PC-3 (cell line): ENCODE measurements at regions not wholly inside any gene's neighbourhood (a gene's known extent, or its start where the extent isn't known, plus 50 kb on each side); places are given as distances from the start of the nearest gene placed in this dataset.
A peak's percentile ranks its signal among the peaks of the same experiment; 100 is the strongest.

Experiments used
- ATAC-seq: fragments of 200-7000 bp; cut with Tn5 transposase; 2 replicates; pipeline ENCODE4 v1.9.1; 2020; ENCODE audit warnings: mild to moderate bottlenecking, moderate library complexity
- BruUV-seq: library from RNA; stranded (reverse); fragments of 400-500 nt; replicated peaks from 2 replicates; lab custom pipeline; 2021; lab: Mats Ljungman, UMichigan
- CTCF ChIA-PET: fragments of 300-600 bp; sonication (Branson Sonifier 250); formaldehyde crosslinking; loops from one replicate; lab custom pipeline; 2022; ENCODE audit warnings: antibody characterized with exemption; lab: Charles Lee
- POLR2A ChIA-PET: fragments of 300-600 bp; sonication (Branson Sonifier 250); formaldehyde crosslinking; loops from one replicate; lab custom pipeline; 2022; ENCODE audit warnings: antibody characterized with exemption; ENCODE audit not compliant: unreplicated experiment; lab: Charles Lee
- DNase-seq: peaks from one replicate; pipeline ENCODE4 v3.0.0-alpha.2; 2015
- H2AFZ ChIP-seq: fragments of 300-600 bp; sonication (generic); 2 replicates; pipeline ENCODE4 v1.6.0; 2016; ENCODE audit warnings: antibody characterized with exemption, low read length
- H3F3A ChIP-seq: fragments of 300-600 bp; sonication (generic); one replicate; pipeline ENCODE4 v1.6.0; 2017; ENCODE audit warnings: antibody characterized with exemption, low read length, control low read depth, mild to moderate bottlenecking; ENCODE audit not compliant: unreplicated experiment
- H3K27ac ChIP-seq: fragments of 300-600 bp; sonication (generic); 2 replicates; pipeline ENCODE4 v1.5.1; 2016; ENCODE audit warnings: mild to moderate bottlenecking, low read length
- H3K27me3 ChIP-seq: fragments of 300-600 bp; sonication (generic); 2 replicates; pipeline ENCODE4 v1.6.1; 2016; ENCODE audit warnings: low read length, mixed read lengths
- H3K36me3 ChIP-seq: fragments of 300-600 bp; sonication (generic); 2 replicates; pipeline ENCODE4 v1.6.1; 2016; ENCODE audit warnings: low read depth, mixed run types, low read length, mixed read lengths
- H3K4me1 ChIP-seq: fragments of 300-600 bp; sonication (generic); 2 replicates; pipeline ENCODE4 v1.5.1; 2016; ENCODE audit warnings: low read length; ENCODE audit not compliant: insufficient read depth
- H3K4me2 ChIP-seq: fragments of 300-600 bp; sonication (generic); 2 replicates; pipeline ENCODE4 v1.6.0; 2016; ENCODE audit warnings: low read length
- H3K4me3 ChIP-seq: fragments of 300-600 bp; sonication (generic); 2 replicates; pipeline ENCODE4 v1.5.1; 2016; ENCODE audit warnings: mild to moderate bottlenecking, low read length, mixed read lengths
- H3K79me2 ChIP-seq: fragments of 300-600 bp; sonication (generic); 2 replicates; pipeline ENCODE4 v1.6.1; 2017; ENCODE audit warnings: low read length, mixed read lengths
- H3K9ac ChIP-seq: fragments of 300-600 bp; sonication (generic); 2 replicates; pipeline ENCODE4 v1.6.0; 2016; ENCODE audit warnings: mild to moderate bottlenecking, low read length
- H3K9me2 ChIP-seq: fragments of 300-600 bp; sonication (generic); replicated peaks from 2 replicates; pipeline ENCODE4 v1.6.1; 2016; ENCODE audit warnings: mixed run types, low read length, mixed read lengths
- H3K9me3 ChIP-seq: fragments of 300-600 bp; sonication (generic); 2 replicates; pipeline ENCODE4 v1.6.1; 2016; ENCODE audit warnings: low read length, mixed read lengths
- H4K20me1 ChIP-seq: fragments of 300-600 bp; sonication (generic); 2 replicates; pipeline ENCODE4 v1.6.1; 2016; ENCODE audit warnings: low read length, mixed read lengths
- EZH2 ChIP-seq: fragments of 300-600 bp; sonication (generic); IDR thresholded peaks from one replicate; pipeline ENCODE4 v1.6.1; 2017; ENCODE audit warnings: antibody characterized with exemption, mild to moderate bottlenecking, low read length; ENCODE audit not compliant: unreplicated experiment
- EZH2phosphoT487 ChIP-seq: fragments of 300-600 bp; sonication (generic); IDR thresholded peaks from 2 replicates; pipeline ENCODE4 v1.6.1; 2018; ENCODE audit warnings: mild to moderate bottlenecking, antibody characterized with exemption, low read length, borderline replicate concordance
- intact Hi-C: fragments of 100-400 bp; cut with micrococcal nuclease; formaldehyde crosslinking; loops from 2 replicates; pipeline ENCODE4 v1.9.0; 2023
- TF ChIP-seq, protein P1 (sequence below): fragments of 300-600 bp; sonication (generic); conservative IDR thresholded peaks from 2 replicates; pipeline ENCODE4 v1.5.1; 2017; ENCODE audit warnings: antibody characterized with exemption, low read depth, mild to moderate bottlenecking, low read length

- DNase-seq (no peak), ATAC-seq (no peak)
- H3K79me2 ChIP-seq = no peaks in the 10 kb centered on the region
- BruUV-seq = no TSS peak
- H3K4me3 ChIP-seq = no peak overlapping the region
- no peak for TF ChIP-seq EZH2
- no peak for TF ChIP-seq EZH2phosphoT487
- TF ChIP-seq, protein P1, sequence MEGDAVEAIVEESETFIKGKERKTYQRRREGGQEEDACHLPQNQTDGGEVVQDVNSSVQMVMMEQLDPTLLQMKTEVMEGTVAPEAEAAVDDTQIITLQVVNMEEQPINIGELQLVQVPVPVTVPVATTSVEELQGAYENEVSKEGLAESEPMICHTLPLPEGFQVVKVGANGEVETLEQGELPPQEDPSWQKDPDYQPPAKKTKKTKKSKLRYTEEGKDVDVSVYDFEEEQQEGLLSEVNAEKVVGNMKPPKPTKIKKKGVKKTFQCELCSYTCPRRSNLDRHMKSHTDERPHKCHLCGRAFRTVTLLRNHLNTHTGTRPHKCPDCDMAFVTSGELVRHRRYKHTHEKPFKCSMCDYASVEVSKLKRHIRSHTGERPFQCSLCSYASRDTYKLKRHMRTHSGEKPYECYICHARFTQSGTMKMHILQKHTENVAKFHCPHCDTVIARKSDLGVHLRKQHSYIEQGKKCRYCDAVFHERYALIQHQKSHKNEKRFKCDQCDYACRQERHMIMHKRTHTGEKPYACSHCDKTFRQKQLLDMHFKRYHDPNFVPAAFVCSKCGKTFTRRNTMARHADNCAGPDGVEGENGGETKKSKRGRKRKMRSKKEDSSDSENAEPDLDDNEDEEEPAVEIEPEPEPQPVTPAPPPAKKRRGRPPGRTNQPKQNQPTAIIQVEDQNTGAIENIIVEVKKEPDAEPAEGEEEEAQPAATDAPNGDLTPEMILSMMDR = no peak
- H3F3A ChIP-seq = no peaks in the 10 kb centered on the region
- H3K4me2 ChIP-seq = no peak overlapping the region
- H3K9ac ChIP-seq = no peak overlapping the region
- ChIA-PET CTCF (no interaction called here), POLR2A (no interaction called here)
- H3K27ac ChIP-seq = no peak overlapping the region
- no peaks in the 10 kb centered on the region for H3K27me3 ChIP-seq
- H2AFZ ChIP-seq = no peak overlapping the region
- no peaks in the 10 kb centered on the region for H3K9me3 ChIP-seq
- H4K20me1 ChIP-seq = no peaks in the 10 kb centered on the region
- intact Hi-C loops = no loop called here
- H3K36me3 ChIP-seq = no peaks in the 10 kb centered on the region
- peaks cover 2% of the 10 kb centered on the region; the same call in 1 of the 2 replicates for H3K4me1 ChIP-seq
- no peaks in the 10 kb centered on the region for H3K9me2 ChIP-seq
These were observed 134.8 kb upstream of the KIF26B start for GRCh38 chr1:245019910-245020486.

GRCh38 chr1:245016700-245017099, 138.1 kb upstream of the KIF26B start:
- intact Hi-C loops = no loop called here
- BruUV-seq = no TSS peak
- ChIA-PET POLR2A (no interaction called here), CTCF (no interaction called here)
- ATAC-seq (no peak), DNase-seq (no peak)
- Histone ChIP-seq H3K4me2 (no peak overlapping the region), H3K9me2 (no peaks in the 10 kb centered on the region), H3K27ac (no peak overlapping the region), H3K27me3 (no peaks in the 10 kb centered on the region), H3K4me3 (no peak overlapping the region), H3F3A (no peaks in the 10 kb centered on the region), H3K79me2 (no peaks in the 10 kb centered on the region), H4K20me1 (no peaks in the 10 kb centered on the region), H3K9me3 (no peaks in the 10 kb centered on the region), H3K4me1 (peaks cover 5% of the 10 kb centered on the region; the same call in 1 of the 2 replicates), H3K9ac (no peak overlapping the region), H2AFZ (no peak overlapping the region), H3K36me3 (no peaks in the 10 kb centered on the region)
- TF ChIP-seq EZH2 (no peak), EZH2phosphoT487 (no peak)
- TF ChIP-seq, protein P1 = no peak

DNA sequence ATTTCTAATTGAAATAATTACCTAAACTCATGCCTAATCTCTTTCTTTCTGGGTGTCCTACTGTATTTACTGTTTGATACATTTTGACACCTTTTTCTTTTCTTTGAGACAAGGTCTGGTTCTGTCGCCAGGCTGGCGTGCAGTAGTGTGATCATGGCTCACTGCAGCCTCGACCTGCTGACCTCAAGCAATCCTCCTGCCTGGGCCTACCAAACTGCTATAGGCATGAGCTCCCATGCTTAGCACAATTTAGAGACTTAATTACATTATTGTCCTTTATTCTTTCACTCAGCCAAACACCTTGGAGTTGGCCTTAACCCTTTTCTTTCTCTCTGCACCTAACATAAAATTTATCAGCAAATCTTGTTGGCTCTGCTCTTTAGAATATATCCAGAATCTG, 139.8 kb upstream of the KIF26B start:
- no peaks in the 10 kb centered on the region for H3K27me3 ChIP-seq
- H3K4me2 ChIP-seq = peak overlapping the region; percentile 12; the same call in 1 of the 2 replicates
- H3K9me3 ChIP-seq = no peaks in the 10 kb centered on the region
- no peak overlapping the region for H3K9ac ChIP-seq
- H2AFZ ChIP-seq = no peak overlapping the region
- TF ChIP-seq, protein P1 = no peak
- TF ChIP-seq EZH2 (no peak), EZH2phosphoT487 (no peak)
- H3K9me2 ChIP-seq = no peaks in the 10 kb centered on the region
- BruUV-seq = no TSS peak
- no peaks in the 10 kb centered on the region for H4K20me1 ChIP-seq
- DNase-seq (no peak), ATAC-seq (peak; percentile 9; the same call in 1 of the 2 replicates)
- H3K4me3 ChIP-seq = no peak overlapping the region
- no peaks in the 10 kb centered on the region for H3K36me3 ChIP-seq
- no peaks in the 10 kb centered on the region for H3F3A ChIP-seq
- no peak overlapping the region for H3K27ac ChIP-seq
- intact Hi-C loops = no loop called here
- POLR2A ChIA-PET = no interaction called here
- peaks cover 5% of the 10 kb centered on the region; the same call in 1 of the 2 replicates for H3K4me1 ChIP-seq
- CTCF ChIA-PET = no interaction called here
- no peaks in the 10 kb centered on the region for H3K79me2 ChIP-seq
